ENCODE measurements at regions not wholly inside any gene's neighbourhood (a gene's known extent, or its start where the extent isn't known, plus 50 kb on each side); places are given as distances from the start of the nearest gene placed in this dataset.

DNA sequence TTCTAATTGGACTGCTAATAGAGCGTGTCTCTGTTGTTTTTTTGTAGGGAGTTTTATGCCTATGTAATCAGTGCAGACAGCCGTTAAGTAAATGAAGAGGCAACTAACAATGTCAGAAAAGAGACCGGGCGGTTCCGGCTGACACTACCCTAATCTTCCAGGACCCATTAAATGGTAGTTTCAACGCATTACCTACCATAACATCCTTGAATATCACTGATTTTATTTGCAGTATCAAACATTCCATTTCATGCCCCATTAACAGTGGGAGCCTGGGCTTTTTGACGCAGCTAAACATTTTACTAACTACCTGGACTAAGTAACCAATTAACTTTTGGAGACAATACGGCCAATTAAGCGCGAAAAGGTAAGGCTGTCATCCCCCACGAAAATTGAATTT, 832.9 kb upstream of the NR2F2 start:
- Histone ChIP-seq H3K27ac (ENCODE audit: low read depth, low read length) (no peak overlapping the region), H3K36me3 (ENCODE audit: insufficient read depth, low read length) (no peaks in the 10 kb centered on the region), H3K4me3 (ENCODE audit: low read length in 2 of 2) (no peak overlapping the region), H3K27me3 (ENCODE audit: insufficient read depth, low read length) (no peaks in the 10 kb centered on the region), H3K4me1 (ENCODE audit: insufficient read depth, low read length) (no peaks in the 10 kb centered on the region), H3K9me3 (ENCODE audit: control insufficient read depth in 1 of 2, low read length in 2 of 2) (no peaks in the 10 kb centered on the region)
- ChIA-PET CTCF (ENCODE audit: partially characterized antibody) (no interaction called here), POLR2A (ENCODE audit: partially characterized antibody) (no interaction called here)
- intact Hi-C loops (cut with micrococcal nuclease): no loop called here
- peaks cover 0 to 5% (median 0%) of the 10 kb centered on the region in 8 donors for H3K9me3 Mint-ChIP-seq
- H3K4me3 Mint-ChIP-seq: no peak overlapping the region
- H3K27me3 Mint-ChIP-seq: peaks cover 0 to 1% of the 10 kb centered on the region in 2 donors
- H3K36me3 Mint-ChIP-seq: no peaks in the 10 kb centered on the region
- H3K27ac Mint-ChIP-seq: no peak overlapping the region
- no peak for DNase-seq
- H3K4me1 Mint-ChIP-seq: no peaks in the 10 kb centered on the region

- Histone ChIP-seq H3K36me3 (ENCODE audit: insufficient read depth, low read length) (no peaks in the 10 kb centered on the region), H3K4me3 (ENCODE audit: low read length in 2 of 2) (no peak overlapping the region), H3K27me3 (ENCODE audit: insufficient read depth, low read length) (no peaks in the 10 kb centered on the region), H3K9me3 (ENCODE audit: control insufficient read depth in 1 of 2, low read length in 2 of 2) (no peaks in the 10 kb centered on the region), H3K27ac (ENCODE audit: low read depth, low read length) (no peak overlapping the region), H3K4me1 (ENCODE audit: insufficient read depth, low read length) (no peaks in the 10 kb centered on the region)
- Mint-ChIP-seq H3K36me3 (no peaks in the 10 kb centered on the region), H3K27ac (no peak overlapping the region), H3K4me3 (no peak overlapping the region), H3K9me3 (peaks cover 0 to 2% (median 0%) of the 10 kb centered on the region in 8 donors), H3K27me3 (peaks cover 0 to 1% of the 10 kb centered on the region in 2 donors), H3K4me1 (no peaks in the 10 kb centered on the region)
- ChIA-PET CTCF (ENCODE audit: partially characterized antibody) (no interaction called here), POLR2A (ENCODE audit: partially characterized antibody) (no interaction called here)
- intact Hi-C loops (cut with micrococcal nuclease): no loop called here
- DNase-seq: no peak
These were observed 831.5 kb upstream of the NR2F2 start for GRCh38 chr15:95498961-95499360.

DNA sequence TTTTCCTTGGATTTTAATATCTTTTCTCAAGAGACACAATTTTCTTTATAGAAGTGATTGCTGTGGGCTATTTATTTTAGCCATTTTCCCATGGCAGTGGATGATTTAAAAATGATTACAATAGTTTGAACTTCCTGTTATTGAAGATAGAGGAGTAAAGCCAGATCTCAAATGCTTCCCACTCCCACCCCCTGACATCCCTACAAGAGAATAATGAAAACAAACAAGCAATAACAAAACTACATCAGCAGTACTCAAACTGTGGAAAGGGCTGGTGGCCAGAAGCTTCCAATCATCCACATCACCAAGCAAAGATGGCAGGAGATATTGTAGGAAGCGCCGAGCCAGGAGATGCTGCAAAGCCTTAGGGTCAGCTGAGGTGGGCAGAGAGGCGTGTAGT, 831.1 kb upstream of the NR2F2 start:
- Mint-ChIP-seq H3K36me3 (no peaks in the 10 kb centered on the region), H3K9me3 (peaks cover 0 to 2% (median 0%) of the 10 kb centered on the region in 8 donors), H3K4me3 (peak overlapping the region in 1 of 8 donors; percentile 51), H3K27ac (no peak overlapping the region), H3K27me3 (peaks cover 0 to 1% of the 10 kb centered on the region in 2 donors), H3K4me1 (no peaks in the 10 kb centered on the region)
- POLR2A ChIA-PET (ENCODE audit: partially characterized antibody): no interaction called here
- Histone ChIP-seq H3K36me3 (ENCODE audit: insufficient read depth, low read length) (no peaks in the 10 kb centered on the region), H3K4me3 (ENCODE audit: low read length in 2 of 2) (no peak overlapping the region), H3K27me3 (ENCODE audit: insufficient read depth, low read length) (no peaks in the 10 kb centered on the region), H3K9me3 (ENCODE audit: control insufficient read depth in 1 of 2, low read length in 2 of 2) (no peaks in the 10 kb centered on the region), H3K4me1 (ENCODE audit: insufficient read depth, low read length) (no peaks in the 10 kb centered on the region), H3K27ac (ENCODE audit: low read depth, low read length) (no peak overlapping the region)
- intact Hi-C loops (cut with micrococcal nuclease): no loop called here
- no peak for DNase-seq
- CTCF ChIA-PET (ENCODE audit: partially characterized antibody): no interaction called here

- no peak for DNase-seq
- H3K4me3 ChIP-seq (ENCODE audit: low read length in 2 of 2): no peak overlapping the region
- H3K27me3 ChIP-seq (ENCODE audit: insufficient read depth, low read length): no peaks in the 10 kb centered on the region
- no peaks in the 10 kb centered on the region for H3K9me3 Mint-ChIP-seq
- no peaks in the 10 kb centered on the region for H3K27me3 Mint-ChIP-seq
- H3K36me3 ChIP-seq (ENCODE audit: insufficient read depth, low read length): no peaks in the 10 kb centered on the region
- intact Hi-C loops (cut with micrococcal nuclease): no loop called here
- H3K36me3 Mint-ChIP-seq: no peaks in the 10 kb centered on the region
- H3K4me1 ChIP-seq (ENCODE audit: insufficient read depth, low read length): no peaks in the 10 kb centered on the region
- no peak overlapping the region for H3K4me3 Mint-ChIP-seq
- ChIA-PET CTCF (ENCODE audit: partially characterized antibody) (no interaction called here), POLR2A (ENCODE audit: partially characterized antibody) (no interaction called here)
- H3K4me1 Mint-ChIP-seq: no peaks in the 10 kb centered on the region
- no peak overlapping the region for H3K27ac Mint-ChIP-seq
- no peaks in the 10 kb centered on the region for H3K9me3 ChIP-seq (ENCODE audit: control insufficient read depth in 1 of 2, low read length in 2 of 2)
- H3K27ac ChIP-seq (ENCODE audit: low read depth, low read length): no peak overlapping the region
These were observed 828.6 kb upstream of the NR2F2 start for GRCh38 chr15:95501865-95502264.

GRCh38 chr15:95503107-95503506, 827.4 kb upstream of the NR2F2 start:
- Histone ChIP-seq H3K27ac (ENCODE audit: low read depth, low read length) (no peak overlapping the region), H3K9me3 (ENCODE audit: control insufficient read depth in 1 of 2, low read length in 2 of 2) (no peaks in the 10 kb centered on the region), H3K4me1 (ENCODE audit: insufficient read depth, low read length) (no peaks in the 10 kb centered on the region), H3K27me3 (ENCODE audit: insufficient read depth, low read length) (no peaks in the 10 kb centered on the region), H3K36me3 (ENCODE audit: insufficient read depth, low read length) (no peaks in the 10 kb centered on the region), H3K4me3 (ENCODE audit: low read length in 2 of 2) (no peak overlapping the region)
- Mint-ChIP-seq H3K9me3 (no peaks in the 10 kb centered on the region), H3K4me3 (no peak overlapping the region), H3K27ac (no peak overlapping the region), H3K36me3 (no peaks in the 10 kb centered on the region), H3K27me3 (no peaks in the 10 kb centered on the region), H3K4me1 (no peaks in the 10 kb centered on the region)
- intact Hi-C loops (cut with micrococcal nuclease): no loop called here
- ChIA-PET POLR2A (ENCODE audit: partially characterized antibody) (no interaction called here), CTCF (ENCODE audit: partially characterized antibody) (no interaction called here)
- no peak for DNase-seq

GRCh38 chr15:95503640-95504225, 826.8 kb upstream of the NR2F2 start:
- H3K36me3 Mint-ChIP-seq: no peaks in the 10 kb centered on the region
- no peaks in the 10 kb centered on the region for H3K4me1 Mint-ChIP-seq
- no peak overlapping the region for H3K4me3 Mint-ChIP-seq
- intact Hi-C loops (cut with micrococcal nuclease): no loop called here
- DNase-seq: no peak
- Histone ChIP-seq H3K4me1 (ENCODE audit: insufficient read depth, low read length) (no peaks in the 10 kb centered on the region), H3K9me3 (ENCODE audit: control insufficient read depth in 1 of 2, low read length in 2 of 2) (no peaks in the 10 kb centered on the region), H3K4me3 (ENCODE audit: low read length in 2 of 2) (no peak overlapping the region), H3K27ac (ENCODE audit: low read depth, low read length) (no peak overlapping the region), H3K27me3 (ENCODE audit: insufficient read depth, low read length) (no peaks in the 10 kb centered on the region), H3K36me3 (ENCODE audit: insufficient read depth, low read length) (no peaks in the 10 kb centered on the region)
- CTCF ChIA-PET (ENCODE audit: partially characterized antibody): no interaction called here
- H3K9me3 Mint-ChIP-seq: no peaks in the 10 kb centered on the region
- no peaks in the 10 kb centered on the region for H3K27me3 Mint-ChIP-seq
- no peak overlapping the region for H3K27ac Mint-ChIP-seq
- POLR2A ChIA-PET (ENCODE audit: partially characterized antibody): no interaction called here

GRCh38 chr15:95511671-95512070, 818.8 kb upstream of the NR2F2 start:
- POLR2A ChIA-PET (ENCODE audit: partially characterized antibody): no interaction called here
- no peak overlapping the region for H3K4me3 Mint-ChIP-seq
- no peaks in the 10 kb centered on the region for H3K36me3 Mint-ChIP-seq
- intact Hi-C loops (cut with micrococcal nuclease): no loop called here
- no peaks in the 10 kb centered on the region for H3K27me3 ChIP-seq (ENCODE audit: insufficient read depth, low read length)
- H3K9me3 Mint-ChIP-seq: peaks cover 0 to 15% (median 3%) of the 10 kb centered on the region in 8 donors
- no peaks in the 10 kb centered on the region for H3K9me3 ChIP-seq (ENCODE audit: control insufficient read depth in 1 of 2, low read length in 2 of 2)
- H3K27me3 Mint-ChIP-seq: no peaks in the 10 kb centered on the region
- DNase-seq: no peak
- H3K36me3 ChIP-seq (ENCODE audit: insufficient read depth, low read length): no peaks in the 10 kb centered on the region
- no peaks in the 10 kb centered on the region for H3K4me1 ChIP-seq (ENCODE audit: insufficient read depth, low read length)
- no peak overlapping the region for H3K27ac ChIP-seq (ENCODE audit: low read depth, low read length)
- no peak overlapping the region for H3K4me3 ChIP-seq (ENCODE audit: low read length in 2 of 2)
- CTCF ChIA-PET (ENCODE audit: partially characterized antibody): no interaction called here
- H3K27ac Mint-ChIP-seq: no peak overlapping the region
- no peaks in the 10 kb centered on the region for H3K4me1 Mint-ChIP-seq

GRCh38 chr15:95512906-95513305, 817.6 kb upstream of the NR2F2 start:
- Mint-ChIP-seq H3K4me1 (no peaks in the 10 kb centered on the region), H3K27me3 (no peaks in the 10 kb centered on the region), H3K36me3 (no peaks in the 10 kb centered on the region), H3K27ac (no peak overlapping the region), H3K9me3 (peaks cover 0 to 15% (median 3%) of the 10 kb centered on the region in 8 donors), H3K4me3 (no peak overlapping the region)
- Histone ChIP-seq H3K36me3 (ENCODE audit: insufficient read depth, low read length) (no peaks in the 10 kb centered on the region), H3K4me1 (ENCODE audit: insufficient read depth, low read length) (no peaks in the 10 kb centered on the region), H3K4me3 (ENCODE audit: low read length in 2 of 2) (no peak overlapping the region), H3K27me3 (ENCODE audit: insufficient read depth, low read length) (no peaks in the 10 kb centered on the region), H3K9me3 (ENCODE audit: control insufficient read depth in 1 of 2, low read length in 2 of 2) (no peaks in the 10 kb centered on the region), H3K27ac (ENCODE audit: low read depth, low read length) (no peak overlapping the region)
- CTCF ChIA-PET (ENCODE audit: partially characterized antibody): no interaction called here
- DNase-seq: no peak
- intact Hi-C loops (cut with micrococcal nuclease): no loop called here
- POLR2A ChIA-PET (ENCODE audit: partially characterized antibody): no interaction called here

Measured in CD4-positive, alpha-beta memory T cell (primary cell).